ENCODE measurements at regions not wholly inside any gene's neighbourhood (a gene's known extent, or its start where the extent isn't known, plus 50 kb on each side); places are given as distances from the start of the nearest gene placed in this dataset.

- no peak for DNase-seq
These were observed 412.2 kb downstream of the MATN1 start for GRCh38 chr1:30310966-30311742.

GRCh38 chr1:30307182-30307581 lies 416.2 kb downstream of the MATN1 start:
- no peak for DNase-seq

- no peak for DNase-seq
These were observed 417.9 kb downstream of the MATN1 start for GRCh38 chr1:30305519-30305918.

GRCh38 chr1:30305061-30305460 lies 418.3 kb downstream of the MATN1 start:
- no peak for DNase-seq

- DNase-seq, result no peak
These were observed 419.3 kb downstream of the MATN1 start for GRCh38 chr1:30304080-30304479.

- no peak for DNase-seq
These were observed 420.0 kb downstream of the MATN1 start for GRCh38 chr1:30303387-30303786.

- no peak for DNase-seq
These were observed 420.5 kb downstream of the MATN1 start for GRCh38 chr1:30302858-30303257.

- no peak for DNase-seq
These were observed 422.7 kb downstream of the MATN1 start for GRCh38 chr1:30300669-30301068.

- DNase-seq, result no peak
These were observed 424.0 kb downstream of the MATN1 start for GRCh38 chr1:30299393-30299792.

GRCh38 chr1:30295674-30296073 lies 427.7 kb downstream of the MATN1 start:
- no peak for DNase-seq

GRCh38 chr1:30295266-30295665 lies 428.1 kb downstream of the MATN1 start:
- DNase-seq, result no peak

- DNase-seq, result no peak
These were observed 428.9 kb downstream of the MATN1 start for GRCh38 chr1:30294508-30294907.

- DNase-seq, result no peak
These were observed 430.9 kb downstream of the MATN1 start for GRCh38 chr1:30292451-30292850.

- DNase-seq, result no peak
These were observed 431.9 kb downstream of the MATN1 start for GRCh38 chr1:30291526-30291925.

- no peak for DNase-seq
These were observed 432.8 kb downstream of the MATN1 start for GRCh38 chr1:30290581-30290980.

GRCh38 chr1:30287976-30288375 lies 435.4 kb downstream of the MATN1 start:
- DNase-seq, result no peak

GRCh38 chr1:30286988-30287839 lies 436.2 kb downstream of the MATN1 start:
- DNase-seq, result no peak

- no peak for DNase-seq
These were observed 437.0 kb downstream of the MATN1 start for GRCh38 chr1:30286241-30286987.

GRCh38 chr1:30285501-30285932 lies 437.9 kb downstream of the MATN1 start:
- no peak for DNase-seq

- no peak for DNase-seq
These were observed 438.5 kb downstream of the MATN1 start for GRCh38 chr1:30284728-30285475.

GRCh38 chr1:30284226-30284625 lies 439.2 kb downstream of the MATN1 start:
- no peak for DNase-seq

- DNase-seq, result no peak
These were observed 440.0 kb downstream of the MATN1 start for GRCh38 chr1:30283199-30283962.
